ENCODE measurements at regions not wholly inside any gene's neighbourhood (a gene's known extent, or its start where the extent isn't known, plus 50 kb on each side); places are given as distances from the start of the nearest gene placed in this dataset.

- peak overlapping the region; percentile 49 for H3K27ac Mint-ChIP-seq (ENCODE audit: unreplicated experiment)
- no peak overlapping the region for H2AFZ ChIP-seq (ENCODE audit: low read depth, low read length)
- H3K4me3 ChIP-seq (ENCODE audit: insufficient read depth, low read depth, low read length), result no peak overlapping the region
- H3K4me1 ChIP-seq (ENCODE audit: insufficient read depth, low read length), result peaks cover 13% of the 10 kb centered on the region
- no peak overlapping the region for H3K4me3 Mint-ChIP-seq (ENCODE audit: unreplicated experiment)
- H3K27me3 ChIP-seq (ENCODE audit: insufficient read depth, low read length), result no peaks in the 10 kb centered on the region
- H3K36me3 ChIP-seq (ENCODE audit: insufficient read depth, low read length), result no peaks in the 10 kb centered on the region
- peaks cover 38% of the 10 kb centered on the region for H3K4me1 Mint-ChIP-seq (ENCODE audit: low read depth, unreplicated experiment)
- H3K4me2 ChIP-seq (ENCODE audit: low read length), result peak overlapping the region; percentile 17
- no peaks in the 10 kb centered on the region for H3K79me2 ChIP-seq (ENCODE audit: insufficient read depth, low read length)
- H3K9ac ChIP-seq (ENCODE audit: low read length), result no peak overlapping the region
- H4K20me1 ChIP-seq (ENCODE audit: insufficient read depth, low read length), result no peaks in the 10 kb centered on the region
- no peak overlapping the region for H3K27ac ChIP-seq (ENCODE audit: low read depth, low read length)
- TF ChIP-seq CTCF (IDR thresholded peaks at IDR 0.05; ENCODE audit: insufficient read depth, low read depth, low read length), result no peak
- TF ChIP-seq EZH2 (IDR thresholded peaks at IDR 0.05; ENCODE audit: insufficient read depth, low read length), result no peak
- DNase-seq (ENCODE audit: low read depth) (peak; percentile 94), FAIRE-seq (no peak)
- no peaks in the 10 kb centered on the region for H3K27me3 Mint-ChIP-seq (ENCODE audit: low read depth, unreplicated experiment)
- no peaks in the 10 kb centered on the region for H3K9me3 ChIP-seq (ENCODE audit: insufficient read depth, low read depth, low read length)
- H3K9me3 Mint-ChIP-seq (ENCODE audit: unreplicated experiment), result no peaks in the 10 kb centered on the region
- H3K36me3 Mint-ChIP-seq (ENCODE audit: low read depth, unreplicated experiment), result no peaks in the 10 kb centered on the region
Observed at GRCh38 chr7:30224511-30225062, 59.8 kb upstream of the ZNRF2 start.

- Mint-ChIP-seq H3K27me3 (ENCODE audit: low read depth, unreplicated experiment) (no peaks in the 10 kb centered on the region), H3K4me3 (ENCODE audit: unreplicated experiment) (no peak overlapping the region), H3K4me1 (ENCODE audit: low read depth, unreplicated experiment) (peaks cover 38% of the 10 kb centered on the region), H3K27ac (ENCODE audit: unreplicated experiment) (peak overlapping the region; percentile 84), H3K9me3 (ENCODE audit: unreplicated experiment) (peaks cover 2% of the 10 kb centered on the region), H3K36me3 (ENCODE audit: low read depth, unreplicated experiment) (no peaks in the 10 kb centered on the region)
- TF ChIP-seq EZH2 (IDR thresholded peaks at IDR 0.05; ENCODE audit: insufficient read depth, low read length), result no peak
- TF ChIP-seq CTCF (IDR thresholded peaks at IDR 0.05; ENCODE audit: insufficient read depth, low read depth, low read length), result no peak
- Histone ChIP-seq H3K9ac (ENCODE audit: low read length) (peak overlapping the region; percentile 33), H3K27me3 (ENCODE audit: insufficient read depth, low read length) (peaks cover 6% of the 10 kb centered on the region), H3K4me3 (ENCODE audit: insufficient read depth, low read depth, low read length) (no peak overlapping the region), H3K27ac (ENCODE audit: low read depth, low read length) (peak overlapping the region; percentile 11), H2AFZ (ENCODE audit: low read depth, low read length) (peak overlapping the region; percentile 27), H3K4me1 (ENCODE audit: insufficient read depth, low read length) (peaks cover 13% of the 10 kb centered on the region), H3K9me3 (ENCODE audit: insufficient read depth, low read depth, low read length) (no peaks in the 10 kb centered on the region), H3K36me3 (ENCODE audit: insufficient read depth, low read length) (no peaks in the 10 kb centered on the region), H3K4me2 (ENCODE audit: low read length) (peak overlapping the region; percentile 59), H3K79me2 (ENCODE audit: insufficient read depth, low read length) (no peaks in the 10 kb centered on the region), H4K20me1 (ENCODE audit: insufficient read depth, low read length) (no peaks in the 10 kb centered on the region)
- peak; percentile 82 for DNase-seq (ENCODE audit: low read depth)
- FAIRE-seq, result no peak
Observed at GRCh38 chr7:30225863-30226613, 58.4 kb upstream of the ZNRF2 start.

Measured in astrocyte (in vitro differentiated cells and primary cell).